HCT116 (cell line): ENCODE measurements at regions not wholly inside any gene's neighbourhood (a gene's known extent, or its start where the extent isn't known, plus 50 kb on each side); places are given as distances from the start of the nearest gene placed in this dataset.

ENCODE experiments used
- CTCF ChIP-seq, 3 experiments: fragments of 200-600 bp in 1 of 3; sonication (generic) in 1 of 3; IDR thresholded peaks in 2 of 3; conservative IDR thresholded peaks in 1 of 3; 2 replicates each; pipeline ENCODE4 v1.5.1; 2012 to 2017; ENCODE audit warnings: low read depth in 2 of 3, low read length in 2 of 3, antibody characterized with exemption in 1 of 3, borderline replicate concordance in 1 of 3, control low read depth in 1 of 3, mild to moderate bottlenecking in 1 of 3, mixed read lengths in 1 of 3, mixed run types in 1 of 3, moderate library complexity in 1 of 3; ENCODE audit not compliant: insufficient read depth in 1 of 3
- JUND ChIP-seq: IDR thresholded peaks from 2 replicates; pipeline ENCODE4 v1.6.1; 2012
- POLR2A ChIP-seq: IDR thresholded peaks from 2 replicates; pipeline ENCODE4 v1.7.0; 2011; ENCODE audit warnings: borderline replicate concordance; ENCODE audit not compliant: insufficient read depth, insufficient read length; ENCODE audit errors: extremely low read depth
- POLR2AphosphoS5 ChIP-seq: IDR thresholded peaks from 2 replicates; pipeline ENCODE4 v1.6.1; 2011; ENCODE audit warnings: mild to moderate bottlenecking, low read depth, low read length, moderate library complexity
- RAD21 ChIP-seq: IDR thresholded peaks from 2 replicates; pipeline ENCODE4 v1.6.1; 2012; ENCODE audit warnings: low read depth, mild to moderate bottlenecking
- REST ChIP-seq: IDR thresholded peaks from 2 replicates; pipeline ENCODE4 v1.6.1; 2012; ENCODE audit warnings: low read depth
- SIN3A ChIP-seq: IDR thresholded peaks from 2 replicates; pipeline ENCODE4 v1.6.1; 2012; ENCODE audit warnings: low read depth
- SRF ChIP-seq: IDR thresholded peaks from 2 replicates; pipeline ENCODE4 v1.6.1; 2012; ENCODE audit warnings: low read depth

GRCh38 chrX:25810202-25810601 lies 327.9 kb upstream of the MAGEB18 start:
- TF ChIP-seq POLR2A (no peak), SRF (no peak), CTCF (IDR thresholded peaks at IDR 0.05 in 2 of 3, conservative IDR thresholded peaks at IDR 0.05 in 1 of 3; ENCODE audit: borderline replicate concordance in 1 of 3, insufficient read depth in 1 of 3, low read depth in 2 of 3, low read length in 2 of 3) (no peak), SIN3A (no peak), POLR2AphosphoS5 (no peak), RAD21 (no peak), REST (no peak), JUND (no peak)
